PC-3 (cell line): ENCODE measurements at regions not wholly inside any gene's neighbourhood (a gene's known extent, or its start where the extent isn't known, plus 50 kb on each side); places are given as distances from the start of the nearest gene placed in this dataset.
"Not testable (repeated sequence)": the region's sequence is repeated elsewhere in the genome, so short reads cannot be mapped to it uniquely, and the experiment has no call there.

Source experiments
- ATAC-seq: fragments of 200-7000 bp; cut with Tn5 transposase; 2 replicates; pipeline ENCODE4 v1.9.1; 2020; ENCODE audit warnings: mild to moderate bottlenecking, moderate library complexity
- BruUV-seq: library from RNA; stranded (reverse); fragments of 400-500 nt; replicated peaks from 2 replicates; lab custom pipeline; 2021; lab: Mats Ljungman, UMichigan
- CTCF ChIA-PET: fragments of 300-600 bp; sonication (Branson Sonifier 250); formaldehyde crosslinking; loops from one replicate; lab custom pipeline; 2022; ENCODE audit warnings: antibody characterized with exemption; lab: Charles Lee
- POLR2A ChIA-PET: fragments of 300-600 bp; sonication (Branson Sonifier 250); formaldehyde crosslinking; loops from one replicate; lab custom pipeline; 2022; ENCODE audit warnings: antibody characterized with exemption; ENCODE audit not compliant: unreplicated experiment; lab: Charles Lee
- DNase-seq: peaks from one replicate; pipeline ENCODE4 v3.0.0-alpha.2; 2015
- H2AFZ ChIP-seq: fragments of 300-600 bp; sonication (generic); 2 replicates; pipeline ENCODE4 v1.6.0; 2016; ENCODE audit warnings: antibody characterized with exemption, low read length
- H3F3A ChIP-seq: fragments of 300-600 bp; sonication (generic); one replicate; pipeline ENCODE4 v1.6.0; 2017; ENCODE audit warnings: antibody characterized with exemption, low read length, control low read depth, mild to moderate bottlenecking; ENCODE audit not compliant: unreplicated experiment
- H3K27ac ChIP-seq: fragments of 300-600 bp; sonication (generic); 2 replicates; pipeline ENCODE4 v1.5.1; 2016; ENCODE audit warnings: mild to moderate bottlenecking, low read length
- H3K27me3 ChIP-seq: fragments of 300-600 bp; sonication (generic); 2 replicates; pipeline ENCODE4 v1.6.1; 2016; ENCODE audit warnings: low read length, mixed read lengths
- H3K36me3 ChIP-seq: fragments of 300-600 bp; sonication (generic); 2 replicates; pipeline ENCODE4 v1.6.1; 2016; ENCODE audit warnings: low read depth, mixed run types, low read length, mixed read lengths
- H3K4me1 ChIP-seq: fragments of 300-600 bp; sonication (generic); 2 replicates; pipeline ENCODE4 v1.5.1; 2016; ENCODE audit warnings: low read length; ENCODE audit not compliant: insufficient read depth
- H3K4me2 ChIP-seq: fragments of 300-600 bp; sonication (generic); 2 replicates; pipeline ENCODE4 v1.6.0; 2016; ENCODE audit warnings: low read length
- H3K4me3 ChIP-seq: fragments of 300-600 bp; sonication (generic); 2 replicates; pipeline ENCODE4 v1.5.1; 2016; ENCODE audit warnings: mild to moderate bottlenecking, low read length, mixed read lengths
- H3K79me2 ChIP-seq: fragments of 300-600 bp; sonication (generic); 2 replicates; pipeline ENCODE4 v1.6.1; 2017; ENCODE audit warnings: low read length, mixed read lengths
- H3K9ac ChIP-seq: fragments of 300-600 bp; sonication (generic); 2 replicates; pipeline ENCODE4 v1.6.0; 2016; ENCODE audit warnings: mild to moderate bottlenecking, low read length
- H3K9me2 ChIP-seq: fragments of 300-600 bp; sonication (generic); replicated peaks from 2 replicates; pipeline ENCODE4 v1.6.1; 2016; ENCODE audit warnings: mixed run types, low read length, mixed read lengths
- H3K9me3 ChIP-seq: fragments of 300-600 bp; sonication (generic); 2 replicates; pipeline ENCODE4 v1.6.1; 2016; ENCODE audit warnings: low read length, mixed read lengths
- H4K20me1 ChIP-seq: fragments of 300-600 bp; sonication (generic); 2 replicates; pipeline ENCODE4 v1.6.1; 2016; ENCODE audit warnings: low read length, mixed read lengths
- EZH2 ChIP-seq: fragments of 300-600 bp; sonication (generic); IDR thresholded peaks from one replicate; pipeline ENCODE4 v1.6.1; 2017; ENCODE audit warnings: antibody characterized with exemption, mild to moderate bottlenecking, low read length; ENCODE audit not compliant: unreplicated experiment
- EZH2phosphoT487 ChIP-seq: fragments of 300-600 bp; sonication (generic); IDR thresholded peaks from 2 replicates; pipeline ENCODE4 v1.6.1; 2018; ENCODE audit warnings: mild to moderate bottlenecking, antibody characterized with exemption, low read length, borderline replicate concordance
- intact Hi-C: fragments of 100-400 bp; cut with micrococcal nuclease; formaldehyde crosslinking; loops from 2 replicates; pipeline ENCODE4 v1.9.0; 2023
- TF ChIP-seq, protein P1 (sequence below): fragments of 300-600 bp; sonication (generic); conservative IDR thresholded peaks from 2 replicates; pipeline ENCODE4 v1.5.1; 2017; ENCODE audit warnings: antibody characterized with exemption, low read depth, mild to moderate bottlenecking, low read length

DNA sequence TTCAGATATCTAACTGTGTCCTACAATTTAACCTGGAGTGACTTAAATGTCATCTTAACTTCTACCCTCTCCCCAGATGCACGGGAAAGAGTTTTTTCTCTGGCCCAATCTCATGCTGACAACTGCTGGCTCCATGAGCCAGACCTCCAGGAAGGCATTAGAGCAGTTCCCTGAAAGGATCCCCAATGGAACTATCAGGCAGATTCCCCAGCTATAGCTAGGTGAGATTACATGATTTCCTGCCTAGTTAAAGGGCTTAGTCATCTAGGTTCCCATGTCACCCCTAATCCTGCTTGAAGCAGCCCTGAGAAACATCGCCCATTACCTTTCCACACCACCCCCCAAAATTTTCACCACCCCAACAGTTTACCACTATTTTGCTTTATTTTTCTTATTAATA, 373.5 kb upstream of the TRPC7 start:
- Histone ChIP-seq H3K9me3 (no peaks in the 10 kb centered on the region), H3K27me3 (no peaks in the 10 kb centered on the region), H2AFZ (no peak overlapping the region), H3K79me2 (no peaks in the 10 kb centered on the region), H3K27ac (0 out of 2 replicates have a peak overlapping the region, but pooled peaks have one; percentile 37), H3K4me2 (no peak overlapping the region), H3K9ac (no peak overlapping the region), H3K4me1 (peaks cover 12% of the 10 kb centered on the region; the same call in 1 of the 2 replicates), H3K9me2 (no peaks in the 10 kb centered on the region), H3K4me3 (no peak overlapping the region), H3F3A (no peaks in the 10 kb centered on the region), H3K36me3 (no peaks in the 10 kb centered on the region), H4K20me1 (no peaks in the 10 kb centered on the region)
- TF ChIP-seq, protein P1, sequence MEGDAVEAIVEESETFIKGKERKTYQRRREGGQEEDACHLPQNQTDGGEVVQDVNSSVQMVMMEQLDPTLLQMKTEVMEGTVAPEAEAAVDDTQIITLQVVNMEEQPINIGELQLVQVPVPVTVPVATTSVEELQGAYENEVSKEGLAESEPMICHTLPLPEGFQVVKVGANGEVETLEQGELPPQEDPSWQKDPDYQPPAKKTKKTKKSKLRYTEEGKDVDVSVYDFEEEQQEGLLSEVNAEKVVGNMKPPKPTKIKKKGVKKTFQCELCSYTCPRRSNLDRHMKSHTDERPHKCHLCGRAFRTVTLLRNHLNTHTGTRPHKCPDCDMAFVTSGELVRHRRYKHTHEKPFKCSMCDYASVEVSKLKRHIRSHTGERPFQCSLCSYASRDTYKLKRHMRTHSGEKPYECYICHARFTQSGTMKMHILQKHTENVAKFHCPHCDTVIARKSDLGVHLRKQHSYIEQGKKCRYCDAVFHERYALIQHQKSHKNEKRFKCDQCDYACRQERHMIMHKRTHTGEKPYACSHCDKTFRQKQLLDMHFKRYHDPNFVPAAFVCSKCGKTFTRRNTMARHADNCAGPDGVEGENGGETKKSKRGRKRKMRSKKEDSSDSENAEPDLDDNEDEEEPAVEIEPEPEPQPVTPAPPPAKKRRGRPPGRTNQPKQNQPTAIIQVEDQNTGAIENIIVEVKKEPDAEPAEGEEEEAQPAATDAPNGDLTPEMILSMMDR = no peak
- TF ChIP-seq EZH2 (no peak), EZH2phosphoT487 (no peak)
- intact Hi-C loops = no loop called here
- no peak for ATAC-seq
- ChIA-PET CTCF (no interaction called here), POLR2A (no interaction called here)
- BruUV-seq = no TSS peak
- no peak for DNase-seq

DNA sequence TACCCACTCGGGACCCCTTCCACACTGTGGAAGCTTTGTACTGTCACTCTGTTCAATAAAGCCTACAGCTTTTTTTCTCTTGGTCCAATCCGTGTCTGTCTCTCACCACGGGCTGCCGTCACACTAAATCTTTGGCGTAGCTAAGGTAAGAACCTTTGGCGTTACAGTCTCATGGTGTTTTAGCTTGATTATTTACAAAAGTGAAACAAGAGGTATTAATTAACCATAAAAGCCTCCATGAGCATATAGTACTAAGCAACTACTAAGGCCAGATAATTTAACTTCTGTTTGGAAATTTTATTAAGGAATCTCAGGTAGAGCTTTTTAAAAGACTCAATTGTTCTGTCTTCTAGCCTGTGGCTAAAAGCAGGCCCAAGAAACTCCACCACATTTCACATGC, 370.7 kb upstream of the TRPC7 start:
- no peak overlapping the region for H3K27ac ChIP-seq
- no peak overlapping the region for H2AFZ ChIP-seq
- no TSS peak for BruUV-seq
- H4K20me1 ChIP-seq = no peaks in the 10 kb centered on the region
- no peaks in the 10 kb centered on the region for H3K9me3 ChIP-seq
- H3K4me3 ChIP-seq = no peak overlapping the region
- no peak for ATAC-seq
- no peak overlapping the region for H3K4me2 ChIP-seq
- H3K36me3 ChIP-seq = no peaks in the 10 kb centered on the region
- H3K27me3 ChIP-seq = no peaks in the 10 kb centered on the region
- intact Hi-C loops = no loop called here
- DNase-seq = no peak
- CTCF ChIA-PET = no interaction called here
- H3F3A ChIP-seq = peaks cover 3% of the 10 kb centered on the region
- H3K9ac ChIP-seq = no peak overlapping the region
- TF ChIP-seq EZH2 = no peak
- TF ChIP-seq, protein P1 = no peak
- TF ChIP-seq EZH2phosphoT487 = no peak
- POLR2A ChIA-PET = no interaction called here
- no peaks in the 10 kb centered on the region for H3K9me2 ChIP-seq
- peaks cover 33% of the 10 kb centered on the region for H3K4me1 ChIP-seq
- H3K79me2 ChIP-seq = no peaks in the 10 kb centered on the region

GRCh38 chr5:136735611-136736010, 370.3 kb upstream of the TRPC7 start:
- H3K9ac ChIP-seq, H4K20me1 ChIP-seq, POLR2A ChIA-PET, H3K4me3 ChIP-seq, H2AFZ ChIP-seq, H3K9me2 ChIP-seq, H3F3A ChIP-seq, H3K4me2 ChIP-seq, H3K27me3 ChIP-seq, intact Hi-C loops, H3K9me3 ChIP-seq, H3K36me3 ChIP-seq, BruUV-seq, DNase-seq, H3K79me2 ChIP-seq, CTCF ChIA-PET, H3K27ac ChIP-seq, ATAC-seq: not testable (repeated sequence)
- peaks cover 38% of the 10 kb centered on the region for H3K4me1 ChIP-seq
